HG03457 (cell line): ENCODE measurements at regions not wholly inside any gene's neighbourhood (a gene's known extent, or its start where the extent isn't known, plus 50 kb on each side); places are given as distances from the start of the nearest gene placed in this dataset.
"Not testable (repeated sequence)": the region's sequence is repeated elsewhere in the genome, so short reads cannot be mapped to it uniquely, and the experiment has no call there.

Source experiments
- ATAC-seq: cut with Tn5 transposase; IDR thresholded peaks from one replicate; pipeline ENCODE4 v1.9.1; 2021; ENCODE audit warnings: moderate number of reproducible peaks; ENCODE audit not compliant: unreplicated experiment

- no peak for ATAC-seq
These were observed 1030.3 kb downstream of the FSCB start for GRCh38 chr14:43476822-43477221.

GRCh38 chr14:43475757-43476156 lies 1031.3 kb downstream of the FSCB start:
- no peak for ATAC-seq

GRCh38 chr14:43471595-43471994 lies 1035.5 kb downstream of the FSCB start:
- no peak for ATAC-seq

GRCh38 chr14:43464968-43465367 lies 1042.1 kb downstream of the FSCB start:
- ATAC-seq, result no peak

- no peak for ATAC-seq
These were observed 1057.8 kb downstream of the FSCB start for GRCh38 chr14:43449291-43449690.

GRCh38 chr14:43438056-43438455 lies 1069.0 kb downstream of the FSCB start:
- no peak for ATAC-seq

- no peak for ATAC-seq
These were observed 1088.8 kb downstream of the FSCB start for GRCh38 chr14:43418324-43418723.

- ATAC-seq, result no peak
These were observed 1094.0 kb downstream of the FSCB start for GRCh38 chr14:43413084-43413483.

- ATAC-seq, result no peak
These were observed 1095.2 kb downstream of the FSCB start for GRCh38 chr14:43411841-43412240.

- no peak for ATAC-seq
These were observed 1096.5 kb downstream of the FSCB start for GRCh38 chr14:43410631-43411030.

GRCh38 chr14:43408472-43408871 lies 1098.6 kb downstream of the FSCB start:
- no peak for ATAC-seq

GRCh38 chr14:43407706-43408105 lies 1099.4 kb downstream of the FSCB start:
- ATAC-seq, result no peak

- no peak for ATAC-seq
These were observed 1100.2 kb downstream of the FSCB start for GRCh38 chr14:43406931-43407330.

GRCh38 chr14:43399289-43399688 lies 1107.8 kb downstream of the FSCB start:
- no peak for ATAC-seq

- not testable (repeated sequence) for ATAC-seq
These were observed 1136.6 kb downstream of the FSCB start for GRCh38 chr14:43370565-43370896.

GRCh38 chr14:43369710-43370564 lies 1137.1 kb downstream of the FSCB start:
- ATAC-seq, result no peak

- ATAC-seq, result no peak
These were observed 1144.5 kb downstream of the FSCB start for GRCh38 chr14:43362586-43362985.

- ATAC-seq, result no peak
These were observed 1145.3 kb downstream of the FSCB start for GRCh38 chr14:43361751-43362150.

- no peak for ATAC-seq
These were observed 1146.8 kb downstream of the FSCB start for GRCh38 chr14:43360239-43360638.

GRCh38 chr14:43359317-43359716 lies 1147.8 kb downstream of the FSCB start:
- ATAC-seq, result no peak

- no peak for ATAC-seq
These were observed 1150.0 kb downstream of the FSCB start for GRCh38 chr14:43356979-43357545.

- ATAC-seq, result no peak
These were observed 1150.7 kb downstream of the FSCB start for GRCh38 chr14:43356382-43356781.

GRCh38 chr14:43341921-43342320 lies 1165.2 kb downstream of the FSCB start:
- ATAC-seq, result no peak
